H1 (cell line): ENCODE measurements at regions not wholly inside any gene's neighbourhood (a gene's known extent, or its start where the extent isn't known, plus 50 kb on each side); places are given as distances from the start of the nearest gene placed in this dataset.

Source experiments
- CTCF ChIA-PET: fragments of 300-600 bp; sonication (Branson Sonifier 250); formaldehyde crosslinking; loops from one replicate; lab custom pipeline; 2021; ENCODE audit not compliant: partially characterized antibody; lab: Charles Lee
- POLR2A ChIA-PET: fragments of 300-600 bp; sonication (Branson Sonifier 250); formaldehyde crosslinking; loops from one replicate; lab custom pipeline; 2021; ENCODE audit warnings: inconsistent platforms; ENCODE audit not compliant: partially characterized antibody; lab: Charles Lee
- DNase-seq, 2 experiments: peaks; one replicate each; pipeline versions ENCODE4 v3.0.0 to v3.0.0-alpha.2; 2010 to 2022; ENCODE audit warnings: low spot score in 2 of 2, low read depth in 1 of 2, mixed read lengths in 1 of 2
- FAIRE-seq: peaks from 2 replicates; lab custom pipeline; 2011; peaks lifted over from hg19 to GRCh38; lab: Jason Lieb, UNC
- H2AFZ ChIP-seq: 2 replicates; pipeline ENCODE4 v1.8.1; 2012; ENCODE audit warnings: low read length, inconsistent platforms
- H2AK5ac ChIP-seq: 2 replicates; pipeline ENCODE4 v1.6.1; 2013; ENCODE audit warnings: low read depth, low read length
- H2BK120ac ChIP-seq: replicated peaks from 2 replicates; pipeline ENCODE3; 2013; ENCODE audit warnings: low read depth, low read length, inconsistent platforms
- H2BK12ac ChIP-seq: 2 replicates; pipeline ENCODE4 v1.6.1; 2013; ENCODE audit warnings: low read depth, low read length
- H2BK15ac ChIP-seq: 2 replicates; pipeline ENCODE4 v1.6.1; 2013; ENCODE audit warnings: low read length
- H2BK20ac ChIP-seq: 2 replicates; pipeline ENCODE4 v1.6.1; 2013; ENCODE audit warnings: low read length
- H2BK5ac ChIP-seq: 2 replicates; pipeline ENCODE4 v1.6.1; 2013; ENCODE audit warnings: low read depth, low read length
- H3K14ac ChIP-seq: 2 replicates; pipeline ENCODE4 v1.6.1; 2013; ENCODE audit warnings: inconsistent platforms; ENCODE audit not compliant: insufficient read length
- H3K18ac ChIP-seq: 2 replicates; pipeline ENCODE4 v1.6.1; 2013; ENCODE audit warnings: low read length; ENCODE audit errors: extremely low read depth
- H3K23ac ChIP-seq: 2 replicates; pipeline ENCODE4 v1.6.1; 2013; ENCODE audit warnings: inconsistent platforms; ENCODE audit not compliant: insufficient read length
- H3K23me2 ChIP-seq: 2 replicates; pipeline ENCODE4 v1.6.1; 2013; ENCODE audit warnings: low read depth, low read length
- H3K27ac ChIP-seq: 2 replicates; pipeline ENCODE4 v1.6.1; 2011; ENCODE audit warnings: low read depth, low read length, inconsistent platforms
- H3K27me3 ChIP-seq, 4 experiments: replicated peaks in 1 of 4; 1 replicate in 1 of 4; 2 replicates in 3 of 4; pipeline versions ENCODE4 v1.6.1 to v1.8.1; 2011 to 2013; ENCODE audit warnings: low read length in 3 of 4, mild to moderate bottlenecking in 3 of 4, inconsistent platforms in 2 of 4, mixed read lengths in 2 of 4, moderate library complexity in 1 of 4; ENCODE audit not compliant: control insufficient read depth in 3 of 4, insufficient read depth in 3 of 4; ENCODE audit errors: extremely low read depth in 1 of 4
- H3K36me3 ChIP-seq, 4 experiments: 2 replicates each; pipeline versions ENCODE4 v1.6.1 to v1.8.1; 2011 to 2013; ENCODE audit warnings: mild to moderate bottlenecking in 4 of 4, low read length in 3 of 4, moderate library complexity in 2 of 4, control low read depth in 1 of 4, inconsistent platforms in 1 of 4; ENCODE audit not compliant: insufficient read depth in 4 of 4, control insufficient read depth in 2 of 4
- H3K4ac ChIP-seq: replicated peaks from 2 replicates; pipeline ENCODE3; 2013; ENCODE audit warnings: low read length, low read depth, mixed read lengths, inconsistent platforms; ENCODE audit not compliant: insufficient read length
- H3K4me1 ChIP-seq, 4 experiments: replicated peaks in 1 of 4; 1 replicate in 1 of 4; 2 replicates in 3 of 4; pipeline versions ENCODE4 v1.6.1 to v1.8.1; 2011 to 2013; ENCODE audit warnings: low read length in 3 of 4, inconsistent platforms in 2 of 4, mixed read lengths in 1 of 4; ENCODE audit not compliant: insufficient read depth in 4 of 4, control insufficient read depth in 3 of 4
- H3K4me2 ChIP-seq, 2 experiments: 2 replicates each; pipeline versions ENCODE4 v1.6.1 to v1.8.1; 2011 to 2013; ENCODE audit warnings: low read depth in 2 of 2, low read length in 2 of 2, control low read depth in 1 of 2, inconsistent platforms in 1 of 2, mild to moderate bottlenecking in 1 of 2; ENCODE audit not compliant: insufficient read depth in 1 of 2
- H3K4me3 ChIP-seq, 4 experiments: fragments of 200-600, 300-600 bp in 1 of 4; sonication (generic), shearing (Covaris generic), sonication (Bioruptor Twin) in 1 of 4; 2 replicates each; pipeline versions ENCODE4 v1.5.1 to v1.8.1; 2011 to 2016; ENCODE audit warnings: low read length in 4 of 4, low read depth in 3 of 4, control low read depth in 2 of 4, inconsistent platforms in 2 of 4, mild to moderate bottlenecking in 2 of 4, mixed read lengths in 1 of 4, moderate library complexity in 1 of 4; ENCODE audit not compliant: insufficient read depth in 2 of 4; ENCODE audit errors: extremely low read depth in 1 of 4
- H3K56ac ChIP-seq: replicated peaks from 2 replicates; pipeline ENCODE3; 2013; ENCODE audit warnings: low read depth, mild to moderate bottlenecking, mixed read lengths, low read length, inconsistent platforms; ENCODE audit not compliant: insufficient read length
- H3K79me1 ChIP-seq: 2 replicates; pipeline ENCODE4 v1.6.1; 2013; ENCODE audit warnings: low read depth, low read length, control low read depth
- H3K79me2 ChIP-seq, 2 experiments: 2 replicates each; pipeline versions ENCODE4 v1.6.1 to v1.8.1; 2012 to 2013; ENCODE audit warnings: low read length in 2 of 2, mild to moderate bottlenecking in 2 of 2, inconsistent platforms in 1 of 2; ENCODE audit not compliant: insufficient read depth in 2 of 2, control insufficient read depth in 1 of 2
- H3K9ac ChIP-seq, 4 experiments: replicated peaks in 1 of 4; 1 replicate in 1 of 4; 2 replicates in 3 of 4; pipeline versions ENCODE4 v1.6.1 to v1.8.1; 2011 to 2013; ENCODE audit warnings: low read depth in 3 of 4, low read length in 3 of 4, control low read depth in 2 of 4, mild to moderate bottlenecking in 2 of 4, moderate library complexity in 2 of 4, inconsistent platforms in 1 of 4; ENCODE audit errors: extremely low read depth in 1 of 4
- H3K9me3 ChIP-seq, 2 experiments: 2 replicates each; pipeline versions ENCODE4 v1.6.1 to v1.8.1; 2012 to 2013; ENCODE audit warnings: mild to moderate bottlenecking in 2 of 2, moderate library complexity in 2 of 2, control low read depth in 1 of 2, inconsistent platforms in 1 of 2, low read depth in 1 of 2, low read length in 1 of 2, mixed read lengths in 1 of 2; ENCODE audit not compliant: insufficient read depth in 2 of 2
- H4K20me1 ChIP-seq, 2 experiments: replicated peaks in 1 of 2; 2 replicates each; pipeline versions ENCODE3 to v1.8.1; 2011 to 2013; ENCODE audit warnings: inconsistent platforms in 2 of 2, low read length in 2 of 2, mild to moderate bottlenecking in 1 of 2; ENCODE audit not compliant: insufficient read depth in 2 of 2, control insufficient read depth in 1 of 2
- H4K5ac ChIP-seq: 2 replicates; pipeline ENCODE4 v1.6.1; 2013; ENCODE audit warnings: low read length, low read depth, mixed read lengths, inconsistent platforms; ENCODE audit not compliant: insufficient read length
- H4K8ac ChIP-seq: 2 replicates; pipeline ENCODE4 v1.8.0; 2013; ENCODE audit warnings: mild to moderate bottlenecking, moderate library complexity, low read length, inconsistent platforms; ENCODE audit not compliant: insufficient read depth; ENCODE audit errors: extremely low read depth
- H4K91ac ChIP-seq: replicated peaks from 2 replicates; pipeline ENCODE3; 2013; ENCODE audit warnings: low read length, mixed read lengths, inconsistent platforms; ENCODE audit not compliant: insufficient read length
- CEBPB ChIP-seq: IDR thresholded peaks from 2 replicates; pipeline ENCODE4 v1.6.1; 2012; ENCODE audit warnings: low read depth, low read length
- E2F6 ChIP-seq: IDR thresholded peaks from 2 replicates; pipeline ENCODE4 v1.6.1; 2012; ENCODE audit warnings: inconsistent platforms
- EP300 ChIP-seq, 2 experiments: IDR thresholded peaks; 1 replicate in 1 of 2; 2 replicates in 1 of 2; pipeline ENCODE4 v1.6.1; 2011 to 2012; ENCODE audit warnings: low read depth in 2 of 2, low read length in 2 of 2, mild to moderate bottlenecking in 2 of 2, borderline replicate concordance in 1 of 2, inconsistent platforms in 1 of 2, moderate library complexity in 1 of 2
- JUN ChIP-seq: IDR thresholded peaks from 2 replicates; pipeline ENCODE4 v1.6.1; 2011; ENCODE audit warnings: low read depth, mild to moderate bottlenecking, improper control_type of control experiment, low read length
- MAX ChIP-seq: IDR thresholded peaks from 2 replicates; pipeline ENCODE4 v1.6.1; 2012; ENCODE audit warnings: inconsistent platforms
- NANOG ChIP-seq: IDR thresholded peaks from 2 replicates; pipeline ENCODE4 v1.6.1; 2011; ENCODE audit warnings: low read length, low read depth, mild to moderate bottlenecking, inconsistent platforms; ENCODE audit not compliant: insufficient read depth, poor library complexity, severe bottlenecking
- POLR2A ChIP-seq, 2 experiments: IDR thresholded peaks; 1 replicate in 1 of 2; 2 replicates in 1 of 2; pipeline ENCODE4 v1.6.1; 2011; ENCODE audit warnings: low read depth in 2 of 2, low read length in 2 of 2, mild to moderate bottlenecking in 2 of 2; ENCODE audit errors: control extremely low read depth in 1 of 2
- POLR2AphosphoS5 ChIP-seq: IDR thresholded peaks from 2 replicates; pipeline ENCODE4 v1.6.1; 2011; ENCODE audit warnings: low read depth, low read length
- SAP30 ChIP-seq: fragments of 300-600 bp; sonication (generic); IDR thresholded peaks from 2 replicates; pipeline ENCODE4 v1.7.1; 2012; ENCODE audit warnings: low read length, moderate library complexity, mild to moderate bottlenecking, inconsistent platforms; ENCODE audit not compliant: insufficient read depth, insufficient replicate concordance
- SIRT6 ChIP-seq: IDR thresholded peaks from one replicate; pipeline ENCODE4 v1.7.1; 2012; ENCODE audit warnings: low read length, inconsistent platforms
- SIX5 ChIP-seq: IDR thresholded peaks from 2 replicates; pipeline ENCODE4 v1.6.1; 2011; ENCODE audit warnings: mild to moderate bottlenecking, low read depth, low read length
- SUZ12 ChIP-seq: fragments of 200-600 bp; sonication (generic); IDR thresholded peaks from 2 replicates; pipeline ENCODE4 v1.6.1; 2012; ENCODE audit warnings: mild to moderate bottlenecking, inconsistent platforms, low read length, moderate library complexity, mixed read lengths
- TBP ChIP-seq: IDR thresholded peaks from 2 replicates; pipeline ENCODE4 v1.6.1; 2011; ENCODE audit warnings: low read depth, low read length, improper control_type of control experiment
- TEAD4 ChIP-seq: IDR thresholded peaks from 2 replicates; pipeline ENCODE4 v1.6.1; 2012; ENCODE audit warnings: low read depth, low read length, inconsistent platforms, mixed read lengths
- ZNF274 ChIP-seq: IDR thresholded peaks from 2 replicates; pipeline ENCODE4 v1.7.0; 2012; ENCODE audit warnings: low read length, borderline replicate concordance; ENCODE audit errors: extremely low read depth
- WGBS, 2 experiments: shearing (Covaris generic) in 1 of 2; methylation state at CpG; one replicate each; pipeline versions ENCODE4 v1.1.6 to v1.1.7; 2013 to 2015; ENCODE audit warnings: low lambda C conversion rate in 2 of 2, mixed read lengths in 2 of 2, inconsistent platforms in 1 of 2, low coverage in 1 of 2, missing lambda C conversion rate in 1 of 2; ENCODE audit not compliant: insufficient replicate concordance in 2 of 2, insufficient coverage in 1 of 2, insufficient read length in 1 of 2; ENCODE audit errors: extremely low coverage in 1 of 2, missing lambda C conversion rate in 1 of 2; 5-methylcytosine and 5-hydroxymethylcytosine counted together

- H3K27me3 ChIP-seq = no peaks in the 10 kb centered on the region
- CTCF ChIA-PET = interaction anchor here (0.9 to 1.3 kb wide), 7 partner anchors 9 to 143 kb away, joined by 3 to 5 read pairs (median 3); no protein-coding TSS in a partner anchor
- no peak for FAIRE-seq
- TF ChIP-seq POLR2AphosphoS5 (no peak), SAP30 (no peak), POLR2A (IDR thresholded peaks at IDR 0.05; ENCODE audit: control extremely low read depth in 1 of 2, low read depth in 2 of 2, low read length in 2 of 2) (no peak), CEBPB (no peak), EP300 (IDR thresholded peaks at IDR 0.05; ENCODE audit: borderline replicate concordance in 1 of 2, low read depth in 2 of 2, low read length in 2 of 2) (no peak), MAX (no peak), TBP (no peak), JUN (no peak), NANOG (no peak), E2F6 (no peak), ZNF274 (no peak), SIX5 (no peak), SUZ12 (no peak), SIRT6 (no peak), TEAD4 (no peak)
These were observed 157.6 kb upstream of the PCBD1 start for GRCh38 chr10:71045936-71046335.

More at GRCh38 chr10:71045936-71046335, 157.6 kb upstream of the PCBD1 start:
- Histone ChIP-seq H3K9me3 (no peaks in the 10 kb centered on the region), H4K8ac (no peak overlapping the region), H3K27ac (no peak overlapping the region), H2BK15ac (no peak overlapping the region), H2BK20ac (no peak overlapping the region), H3K79me1 (no peaks in the 10 kb centered on the region), H3K14ac (no peak overlapping the region), H4K5ac (no peak overlapping the region), H3K4me2 (no peak overlapping the region), H3K79me2 (no peaks in the 10 kb centered on the region), H2BK12ac (no peak overlapping the region), H3K56ac (no peak overlapping the region), H3K4me1 (peaks cover 0 to 3% (median 0%) of the 10 kb centered on the region in 4 experiments; a peak in 1 of 7 replicates), H3K23ac (no peak overlapping the region), H2BK120ac (no peak overlapping the region), H3K23me2 (no peaks in the 10 kb centered on the region; the same call in 1 of the 2 replicates), H2AFZ (no peak overlapping the region), H3K9ac (no peak overlapping the region), H3K4me3 (no peak overlapping the region), H4K20me1 (no peaks in the 10 kb centered on the region), H2AK5ac (no peak overlapping the region), H3K18ac (no peak overlapping the region), H3K36me3 (no peaks in the 10 kb centered on the region), H3K4ac (no peak overlapping the region), H2BK5ac (no peak overlapping the region), H4K91ac (no peak overlapping the region)
- DNase-seq = no peak
- POLR2A ChIA-PET = interaction anchor here (0.7 kb wide), 1 partner anchor 245 kb away, joined by 3 read pairs; no protein-coding TSS in a partner anchor
- 84% methylated on average over 4 of the region's 4 CpGs; no CpG with 5 or more reads in 1 of the 2 experiments for WGBS, 2 experiments
